ENCODE measurements at regions not wholly inside any gene's neighbourhood (a gene's known extent, or its start where the extent isn't known, plus 50 kb on each side); places are given as distances from the start of the nearest gene placed in this dataset.
"Not testable (repeated sequence)": the region's sequence is repeated elsewhere in the genome, so short reads cannot be mapped to it uniquely, and the experiment has no call there.

- TF ChIP-seq CTCF, POLR2A (IDR thresholded peaks at IDR 0.05): not testable (repeated sequence)
Measured at GRCh38 chr2:208921358-208921757, 502.5 kb upstream of the MAP2 start.
